Neural crest cell (in vitro differentiated cells): ENCODE measurements at regions not wholly inside any gene's neighbourhood (a gene's known extent, or its start where the extent isn't known, plus 50 kb on each side); places are given as distances from the start of the nearest gene placed in this dataset.

Source experiments
- DNase-seq: peaks from one replicate; pipeline ENCODE4 v3.0.0; 2021; ENCODE audit warnings: low read depth, mixed read lengths, low spot score
- H3K27ac Mint-ChIP-seq: one replicate; pipeline ENCODE4 v1.8.0; 2021; ENCODE audit warnings: mild to moderate bottlenecking, mixed read lengths; ENCODE audit not compliant: unreplicated experiment
- H3K27me3 Mint-ChIP-seq: 2 replicates; pipeline ENCODE4 v1.8.0; 2021; ENCODE audit warnings: low read depth, mild to moderate bottlenecking, mixed read lengths
- H3K36me3 Mint-ChIP-seq: 2 replicates; pipeline ENCODE4 v1.8.0; 2021; ENCODE audit warnings: low read depth, mild to moderate bottlenecking, mixed read lengths
- H3K4me1 Mint-ChIP-seq: 2 replicates; pipeline ENCODE4 v1.8.0; 2021; ENCODE audit warnings: mixed read lengths
- H3K4me3 Mint-ChIP-seq: one replicate; pipeline ENCODE4 v1.8.0; 2021; ENCODE audit warnings: mild to moderate bottlenecking, mixed read lengths
- H3K9me3 Mint-ChIP-seq: 2 replicates; pipeline ENCODE4 v1.8.0; 2021; ENCODE audit warnings: mixed read lengths
- TF ChIP-seq, protein P1 (sequence below): fragments of 200-600 bp; sonication (generic); conservative IDR thresholded peaks from 2 replicates; pipeline ENCODE4 v1.5.0; 2021; ENCODE audit warnings: antibody characterized with exemption, mild to moderate bottlenecking

DNA sequence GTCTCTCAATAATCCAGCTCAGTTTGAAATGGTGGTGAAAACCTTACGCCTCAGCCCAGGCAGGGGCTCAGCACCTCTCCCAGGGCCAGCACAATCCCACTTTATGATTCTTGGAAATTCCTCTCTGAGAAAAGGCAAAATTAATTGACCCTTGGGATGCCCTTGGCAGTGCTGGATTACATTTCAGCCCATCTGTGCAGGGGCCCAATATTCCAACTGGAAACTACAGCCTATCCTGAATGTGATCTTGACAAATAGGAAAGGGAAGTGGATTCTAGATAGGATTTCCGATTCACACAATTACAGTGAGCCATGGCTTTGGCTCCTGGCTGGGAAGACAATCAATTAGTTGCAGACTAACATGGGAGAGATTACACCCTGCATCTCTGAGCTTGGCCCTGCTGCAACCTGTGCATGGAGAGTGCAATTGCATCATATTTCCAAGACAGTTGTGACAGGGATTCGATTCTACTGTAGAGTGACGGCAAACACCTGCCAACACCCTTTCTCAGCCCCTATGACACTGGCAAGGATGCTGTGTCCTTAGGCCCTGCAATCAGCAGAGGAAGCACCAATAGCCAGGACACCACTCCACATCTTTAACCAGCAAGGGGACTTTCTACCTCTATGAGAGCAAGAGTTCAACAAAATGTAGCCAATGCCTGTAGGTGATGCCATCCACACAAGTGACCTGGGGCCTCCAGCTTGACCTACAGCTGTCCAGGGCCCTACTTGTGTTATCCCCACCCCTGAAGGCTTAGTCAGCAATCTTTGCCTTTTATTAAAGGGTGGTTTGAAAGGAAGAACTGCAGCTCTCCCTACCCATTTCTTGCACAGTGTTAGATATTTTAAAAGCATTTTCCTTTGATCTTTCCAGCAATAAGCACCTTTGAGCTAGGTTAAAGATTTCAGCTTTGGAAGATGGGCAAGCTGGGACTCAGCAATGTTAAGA, 187.2 kb upstream of the HS6ST1 start:
- Mint-ChIP-seq H3K27me3 (no peaks in the 10 kb centered on the region), H3K27ac (no peak overlapping the region), H3K36me3 (no peaks in the 10 kb centered on the region), H3K9me3 (no peaks in the 10 kb centered on the region), H3K4me1 (peaks cover 4% of the 10 kb centered on the region), H3K4me3 (no peak overlapping the region)
- TF ChIP-seq, protein P1, sequence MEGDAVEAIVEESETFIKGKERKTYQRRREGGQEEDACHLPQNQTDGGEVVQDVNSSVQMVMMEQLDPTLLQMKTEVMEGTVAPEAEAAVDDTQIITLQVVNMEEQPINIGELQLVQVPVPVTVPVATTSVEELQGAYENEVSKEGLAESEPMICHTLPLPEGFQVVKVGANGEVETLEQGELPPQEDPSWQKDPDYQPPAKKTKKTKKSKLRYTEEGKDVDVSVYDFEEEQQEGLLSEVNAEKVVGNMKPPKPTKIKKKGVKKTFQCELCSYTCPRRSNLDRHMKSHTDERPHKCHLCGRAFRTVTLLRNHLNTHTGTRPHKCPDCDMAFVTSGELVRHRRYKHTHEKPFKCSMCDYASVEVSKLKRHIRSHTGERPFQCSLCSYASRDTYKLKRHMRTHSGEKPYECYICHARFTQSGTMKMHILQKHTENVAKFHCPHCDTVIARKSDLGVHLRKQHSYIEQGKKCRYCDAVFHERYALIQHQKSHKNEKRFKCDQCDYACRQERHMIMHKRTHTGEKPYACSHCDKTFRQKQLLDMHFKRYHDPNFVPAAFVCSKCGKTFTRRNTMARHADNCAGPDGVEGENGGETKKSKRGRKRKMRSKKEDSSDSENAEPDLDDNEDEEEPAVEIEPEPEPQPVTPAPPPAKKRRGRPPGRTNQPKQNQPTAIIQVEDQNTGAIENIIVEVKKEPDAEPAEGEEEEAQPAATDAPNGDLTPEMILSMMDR: no peak
- DNase-seq: no peak

DNA sequence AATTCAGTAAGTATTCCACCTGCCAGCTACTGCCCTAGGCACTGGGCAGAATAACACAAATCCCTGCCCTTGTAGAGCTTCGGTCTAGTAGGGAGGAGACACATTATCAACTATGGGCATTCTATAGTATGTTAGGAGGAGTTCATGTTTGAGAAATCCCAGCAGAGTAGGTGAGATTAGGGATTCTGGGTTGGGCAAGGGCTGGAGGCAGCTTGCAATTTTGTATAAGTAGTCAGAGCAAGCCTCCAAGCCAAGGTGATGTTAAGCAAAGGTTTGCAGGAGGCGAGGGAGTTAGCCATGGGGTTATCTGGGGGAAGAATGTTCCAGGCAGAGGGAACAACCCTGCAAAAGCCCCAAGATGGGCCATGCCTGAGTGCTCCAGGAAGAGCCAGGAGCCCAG, 187.9 kb upstream of the HS6ST1 start:
- Mint-ChIP-seq H3K27me3 (no peaks in the 10 kb centered on the region), H3K9me3 (no peaks in the 10 kb centered on the region), H3K4me3 (no peak overlapping the region), H3K36me3 (no peaks in the 10 kb centered on the region), H3K27ac (no peak overlapping the region), H3K4me1 (peaks cover 4% of the 10 kb centered on the region)
- TF ChIP-seq, protein P1: no peak
- no peak for DNase-seq

DNA sequence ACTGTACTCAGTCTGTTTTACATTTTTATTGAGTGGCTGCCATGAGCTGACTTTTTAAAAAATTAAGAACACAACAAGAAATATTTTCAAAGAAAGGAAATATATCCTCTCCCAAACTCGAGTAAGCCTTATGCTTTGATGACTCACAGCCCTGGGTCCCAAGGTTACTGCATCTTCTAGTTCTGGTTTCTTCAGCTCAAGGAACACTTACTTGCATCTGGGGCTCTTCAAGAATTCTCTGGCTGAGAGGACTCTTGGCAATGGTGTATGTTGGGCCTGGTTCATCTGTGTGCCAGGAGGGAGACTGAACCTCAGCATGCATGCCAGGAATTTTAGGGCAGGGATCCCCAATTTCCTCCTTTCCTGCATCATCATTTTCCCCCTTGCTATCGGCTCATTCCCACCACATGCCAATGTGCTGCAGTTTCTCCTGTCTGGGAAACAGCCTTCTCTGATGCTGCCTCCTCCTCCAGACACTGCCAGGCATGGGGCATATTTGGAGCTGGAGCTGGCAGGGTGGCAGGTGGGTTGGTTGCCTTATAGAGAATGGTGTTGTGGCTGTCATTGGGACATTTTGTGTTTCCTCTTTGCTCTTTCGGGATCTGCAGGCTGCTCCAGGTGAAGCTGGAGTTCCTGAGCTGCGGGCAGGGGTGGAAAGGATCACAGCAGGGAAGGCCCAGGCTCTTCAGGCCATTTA, 192.2 kb upstream of the HS6ST1 start:
- TF ChIP-seq, protein P1: no peak
- no peaks in the 10 kb centered on the region for H3K9me3 Mint-ChIP-seq
- H3K4me3 Mint-ChIP-seq: no peak overlapping the region
- H3K27ac Mint-ChIP-seq: no peak overlapping the region
- no peak for DNase-seq
- H3K4me1 Mint-ChIP-seq: no peaks in the 10 kb centered on the region
- no peaks in the 10 kb centered on the region for H3K36me3 Mint-ChIP-seq
- H3K27me3 Mint-ChIP-seq: no peaks in the 10 kb centered on the region

DNA sequence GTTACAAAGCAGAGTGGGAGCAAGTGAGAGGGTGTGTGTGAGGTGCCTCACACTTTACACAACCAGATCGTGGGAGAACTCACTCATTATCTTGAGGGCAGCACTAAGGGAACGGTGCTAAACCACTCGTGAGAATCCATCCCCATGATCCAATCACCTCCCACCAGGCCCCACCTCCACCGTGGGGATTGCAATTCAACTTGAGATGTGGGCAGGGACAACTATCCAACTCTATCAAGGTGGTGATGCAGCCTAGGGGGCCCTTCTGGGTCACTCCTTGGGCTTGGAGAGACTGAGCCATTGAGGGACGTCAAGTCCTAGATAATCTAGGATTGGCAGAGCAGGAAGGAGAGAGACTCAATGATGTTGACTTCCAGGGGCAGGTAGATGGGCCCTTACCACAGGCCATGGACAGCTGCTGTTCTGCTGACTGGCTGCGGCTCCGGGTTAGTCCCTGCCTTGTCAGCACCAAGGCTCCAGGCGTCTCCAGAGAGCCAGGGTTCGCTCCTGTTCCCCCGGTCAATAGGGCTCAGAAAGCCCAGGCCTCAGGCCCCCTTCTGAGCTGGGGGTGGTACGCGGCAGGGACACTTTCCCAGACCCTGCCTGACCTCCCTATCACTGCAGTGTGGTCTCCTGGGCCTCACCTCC, 193.2 kb upstream of the HS6ST1 start:
- no peaks in the 10 kb centered on the region for H3K36me3 Mint-ChIP-seq
- TF ChIP-seq, protein P1: no peak
- H3K4me3 Mint-ChIP-seq: no peak overlapping the region
- H3K27ac Mint-ChIP-seq: no peak overlapping the region
- DNase-seq: no peak
- no peaks in the 10 kb centered on the region for H3K9me3 Mint-ChIP-seq
- no peaks in the 10 kb centered on the region for H3K27me3 Mint-ChIP-seq
- H3K4me1 Mint-ChIP-seq: no peaks in the 10 kb centered on the region

DNA sequence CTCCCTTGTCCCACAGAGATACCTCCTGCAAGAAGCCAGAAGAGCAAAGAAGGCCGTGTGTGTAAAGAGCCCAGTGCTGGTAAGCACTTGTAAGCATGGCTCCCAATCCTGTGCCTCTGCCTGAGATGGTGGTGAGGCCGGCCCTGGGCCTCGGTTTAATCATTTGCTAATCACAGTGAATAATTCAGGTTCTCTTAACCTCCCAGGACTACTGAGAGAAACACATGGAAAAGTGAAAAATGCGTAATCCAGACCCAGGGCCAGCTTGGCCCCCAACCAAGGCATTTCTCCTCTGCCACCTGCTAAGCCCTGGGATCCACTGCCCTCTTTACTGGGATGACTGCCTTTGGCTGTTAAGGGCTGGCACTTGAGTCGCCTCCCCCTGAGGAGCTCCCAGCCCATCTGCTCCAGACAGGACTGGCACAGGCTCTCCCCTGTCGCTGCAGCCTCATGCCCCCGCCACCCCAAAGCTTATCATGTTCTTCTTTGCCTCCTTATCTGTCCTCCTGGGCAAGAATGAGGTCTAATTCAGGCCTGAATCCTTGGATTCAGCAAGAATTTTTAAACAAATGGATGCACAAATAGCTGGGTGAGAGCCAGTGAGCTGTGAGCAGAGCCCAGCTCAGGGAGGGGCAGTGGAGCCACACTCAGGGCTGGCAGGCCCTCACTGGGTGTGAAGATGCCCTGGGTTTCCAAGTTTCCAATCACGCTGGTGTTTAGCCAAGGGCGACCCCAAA, 193.9 kb upstream of the HS6ST1 start:
- TF ChIP-seq, protein P1: no peak
- no peak overlapping the region for H3K27ac Mint-ChIP-seq
- H3K4me3 Mint-ChIP-seq: no peak overlapping the region
- H3K4me1 Mint-ChIP-seq: no peaks in the 10 kb centered on the region
- H3K27me3 Mint-ChIP-seq: no peaks in the 10 kb centered on the region
- H3K36me3 Mint-ChIP-seq: no peaks in the 10 kb centered on the region
- H3K9me3 Mint-ChIP-seq: no peaks in the 10 kb centered on the region
- no peak for DNase-seq
